Lower leg skin (tissue), 4 donors: ENCODE measurements at regions not wholly inside any gene's neighbourhood (a gene's known extent, or its start where the extent isn't known, plus 50 kb on each side); places are given as distances from the start of the nearest gene placed in this dataset.

ENCODE experiments used
- DNase-seq, 2 donors: peaks; one replicate each; pipeline ENCODE4 v3.0.0-alpha.2; 2019; ENCODE audit warnings: low spot score in 2 of 2
- H3K4me3 ChIP-seq: fragments of 200-600 bp; sonication (generic); 2 replicates; pipeline ENCODE4 v1.5.1; 2017; ENCODE audit warnings: mild to moderate bottlenecking, low read depth; ENCODE audit not compliant: poor library complexity, severe bottlenecking
- POLR2A ChIP-seq, 2 donors: fragments of 450-650 bp; IDR thresholded peaks; one replicate each; pipeline ENCODE4 v1.6.1; 2016 to 2017; ENCODE audit warnings: antibody characterized with exemption in 2 of 2, mild to moderate bottlenecking in 1 of 2, moderate library complexity in 1 of 2
- WGBS, 2 donors: methylation state at CpG; one replicate each; pipeline ENCODE4 v1.1.5; 2018; 5-methylcytosine and 5-hydroxymethylcytosine counted together
- intact Hi-C: fragments of 100-400 bp; cut with DNase I; formaldehyde crosslinking; loops from one replicate; pipeline ENCODE4 v1.15.0; 2023; ENCODE audit warnings: low total_unique reads
- TF ChIP-seq, protein P1 (sequence below), 3 donors: fragments of 450-650 bp; IDR thresholded peaks; one replicate each; pipeline ENCODE4 v1.5.1; 2016; ENCODE audit warnings: antibody characterized with exemption in 3 of 3, mild to moderate bottlenecking in 3 of 3, moderate library complexity in 2 of 3

DNA sequence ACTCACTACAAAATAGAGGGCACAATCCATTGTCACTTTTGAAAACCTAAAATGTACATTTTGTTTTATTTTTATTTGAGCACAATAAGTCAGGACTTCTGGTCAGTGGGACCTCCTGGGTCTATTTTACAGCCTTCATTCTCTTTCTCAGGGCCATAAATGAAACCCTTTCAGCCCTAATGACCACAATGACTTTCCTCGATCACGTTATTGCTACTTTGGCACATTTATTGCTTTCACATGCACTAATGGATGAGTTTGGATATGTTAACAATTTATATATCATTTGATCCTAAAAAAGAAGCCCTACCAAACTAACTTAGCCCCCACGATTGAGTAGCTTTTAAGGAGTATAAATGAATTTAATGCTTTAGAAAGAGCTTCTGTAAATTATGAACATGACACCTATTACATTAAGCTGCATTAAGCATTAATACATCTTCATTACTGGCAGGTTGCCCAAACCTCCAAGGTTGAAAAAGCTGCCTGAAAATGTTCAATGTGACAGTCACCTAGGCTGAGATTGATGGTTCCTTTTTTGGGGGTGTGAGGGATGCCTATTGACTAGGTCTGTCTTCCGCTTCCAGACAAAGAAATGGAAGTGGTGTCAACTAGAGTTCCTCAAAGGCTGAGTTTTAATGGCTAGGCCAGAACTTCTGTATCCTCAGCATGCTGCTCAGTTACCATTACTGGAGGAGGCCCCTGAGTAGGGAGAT, 296.4 kb downstream of the GPAT3 start:
- intact Hi-C loops: no loop called here
- no peak overlapping the region for H3K4me3 ChIP-seq
- TF ChIP-seq, protein P1, sequence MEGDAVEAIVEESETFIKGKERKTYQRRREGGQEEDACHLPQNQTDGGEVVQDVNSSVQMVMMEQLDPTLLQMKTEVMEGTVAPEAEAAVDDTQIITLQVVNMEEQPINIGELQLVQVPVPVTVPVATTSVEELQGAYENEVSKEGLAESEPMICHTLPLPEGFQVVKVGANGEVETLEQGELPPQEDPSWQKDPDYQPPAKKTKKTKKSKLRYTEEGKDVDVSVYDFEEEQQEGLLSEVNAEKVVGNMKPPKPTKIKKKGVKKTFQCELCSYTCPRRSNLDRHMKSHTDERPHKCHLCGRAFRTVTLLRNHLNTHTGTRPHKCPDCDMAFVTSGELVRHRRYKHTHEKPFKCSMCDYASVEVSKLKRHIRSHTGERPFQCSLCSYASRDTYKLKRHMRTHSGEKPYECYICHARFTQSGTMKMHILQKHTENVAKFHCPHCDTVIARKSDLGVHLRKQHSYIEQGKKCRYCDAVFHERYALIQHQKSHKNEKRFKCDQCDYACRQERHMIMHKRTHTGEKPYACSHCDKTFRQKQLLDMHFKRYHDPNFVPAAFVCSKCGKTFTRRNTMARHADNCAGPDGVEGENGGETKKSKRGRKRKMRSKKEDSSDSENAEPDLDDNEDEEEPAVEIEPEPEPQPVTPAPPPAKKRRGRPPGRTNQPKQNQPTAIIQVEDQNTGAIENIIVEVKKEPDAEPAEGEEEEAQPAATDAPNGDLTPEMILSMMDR (IDR thresholded peaks at IDR 0.05): no peak
- no peak for TF ChIP-seq POLR2A (IDR thresholded peaks at IDR 0.05)
- DNase-seq: no peak
- 52 to 61% methylated on average over 4 of the region's 4 CpGs for WGBS, 2 donors

DNA sequence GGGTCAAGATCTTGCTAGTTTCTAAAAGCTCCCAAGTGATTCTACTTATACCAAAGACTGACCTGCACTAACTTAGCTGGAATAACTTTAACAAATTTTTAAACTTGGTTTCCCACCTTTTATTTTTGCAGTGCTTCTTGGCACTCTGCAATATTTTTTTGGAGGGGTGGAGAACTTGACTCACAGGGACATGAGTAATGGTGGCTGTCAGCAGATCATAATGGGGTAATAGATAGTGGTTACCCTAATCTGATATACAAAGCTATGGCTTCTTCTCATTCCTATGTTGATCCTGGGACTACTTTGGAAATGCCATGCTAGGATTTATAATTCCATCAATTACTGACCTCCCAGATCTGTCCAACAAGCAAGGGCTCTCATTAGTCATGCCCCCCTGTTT, 295.7 kb downstream of the GPAT3 start:
- intact Hi-C loops: no loop called here
- TF ChIP-seq POLR2A (IDR thresholded peaks at IDR 0.05): no peak
- TF ChIP-seq, protein P1 (IDR thresholded peaks at IDR 0.05): no peak
- H3K4me3 ChIP-seq: no peak overlapping the region
- no peak for DNase-seq

DNA sequence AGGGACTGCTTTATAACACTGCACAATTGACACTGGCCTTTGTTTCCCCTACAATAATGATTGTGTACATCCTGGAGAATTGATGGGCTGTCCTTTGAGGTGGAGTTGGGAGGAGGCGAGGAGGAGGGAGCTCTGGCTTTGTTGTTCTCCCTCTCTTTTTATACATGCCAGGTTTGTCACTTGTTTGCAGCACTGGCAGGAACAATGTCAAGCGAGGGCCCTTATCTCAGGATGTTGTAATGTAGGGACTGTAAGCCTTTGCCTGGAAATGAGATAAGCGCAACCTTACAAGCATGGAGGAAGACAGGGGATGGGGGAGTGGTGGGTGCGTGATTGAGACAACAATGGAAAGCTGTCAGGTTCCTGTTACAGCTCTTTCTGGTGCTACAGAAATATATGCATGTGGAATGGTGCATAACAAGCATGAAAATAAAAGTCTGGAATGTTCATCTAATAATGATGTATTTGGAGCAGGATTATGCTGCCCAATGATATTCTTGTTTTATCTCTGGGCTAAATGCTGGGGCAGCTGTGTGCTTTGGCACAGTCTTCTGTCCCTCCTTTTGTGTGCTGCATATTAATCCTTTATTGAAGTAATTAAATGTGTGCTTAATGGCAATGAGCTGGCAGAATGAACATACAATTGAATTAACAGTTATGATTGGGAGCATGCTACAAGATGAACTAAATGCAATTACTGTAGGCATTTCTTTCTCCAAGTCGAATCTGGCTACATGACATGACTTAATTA, 294.4 kb downstream of the GPAT3 start:
- DNase-seq: no peak
- no peak overlapping the region for H3K4me3 ChIP-seq
- intact Hi-C loops: no loop called here
- TF ChIP-seq POLR2A (IDR thresholded peaks at IDR 0.05): no peak
- TF ChIP-seq, protein P1 (IDR thresholded peaks at IDR 0.05): no peak
- 62 to 67% methylated on average over 5 of the region's 5 CpGs for WGBS, 2 donors

DNA sequence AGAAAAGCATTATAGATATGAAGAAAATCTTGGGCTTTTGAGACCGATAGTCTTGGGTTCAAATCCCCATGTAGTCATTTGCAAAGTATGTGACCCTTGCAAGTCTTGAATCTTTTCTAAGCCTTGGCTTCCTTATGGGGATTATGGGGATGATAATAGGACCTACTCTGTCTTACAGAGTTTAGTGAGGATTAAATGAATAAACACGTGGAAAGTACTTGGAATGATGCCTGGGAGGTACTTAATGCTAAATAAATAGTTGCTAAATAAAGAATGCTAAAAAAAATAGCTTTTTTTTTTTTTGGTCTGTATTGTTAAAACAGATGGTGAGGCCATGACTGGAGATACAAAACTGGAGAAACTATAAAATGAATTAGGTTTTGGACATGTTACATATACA, 292.7 kb downstream of the GPAT3 start:
- TF ChIP-seq, protein P1 (IDR thresholded peaks at IDR 0.05): no peak
- no peak for TF ChIP-seq POLR2A (IDR thresholded peaks at IDR 0.05)
- intact Hi-C loops: no loop called here
- H3K4me3 ChIP-seq: no peak overlapping the region
- 47 to 49% methylated on average over 2 of the region's 2 CpGs for WGBS, 2 donors
- no peak for DNase-seq

DNA sequence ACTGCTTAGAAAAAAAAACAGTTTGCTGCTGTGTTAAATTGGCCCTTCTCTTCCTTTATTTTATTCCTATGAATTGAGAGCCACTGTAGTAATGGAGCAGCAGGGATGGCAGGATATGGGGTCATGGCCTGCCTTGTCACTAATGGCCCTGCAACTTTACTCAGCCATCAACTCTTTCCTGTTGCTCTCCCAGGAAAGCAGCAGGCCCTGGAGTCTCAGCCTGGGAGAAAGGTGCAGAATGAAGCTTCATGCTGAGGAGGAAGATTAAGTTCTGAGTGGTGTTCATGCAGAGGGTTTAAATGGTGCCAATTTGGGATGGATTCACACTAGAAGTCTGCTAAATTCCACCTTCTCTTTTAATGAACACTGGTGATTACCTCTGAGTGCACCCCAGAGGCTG, 285.6 kb downstream of the GPAT3 start:
- DNase-seq: no peak
- intact Hi-C loops: no loop called here
- TF ChIP-seq POLR2A (IDR thresholded peaks at IDR 0.05): no peak
- TF ChIP-seq, protein P1 (IDR thresholded peaks at IDR 0.05): no peak
- no peak overlapping the region for H3K4me3 ChIP-seq
